ENCODE measurements at regions not wholly inside any gene's neighbourhood (a gene's known extent, or its start where the extent isn't known, plus 50 kb on each side); places are given as distances from the start of the nearest gene placed in this dataset.

DNA sequence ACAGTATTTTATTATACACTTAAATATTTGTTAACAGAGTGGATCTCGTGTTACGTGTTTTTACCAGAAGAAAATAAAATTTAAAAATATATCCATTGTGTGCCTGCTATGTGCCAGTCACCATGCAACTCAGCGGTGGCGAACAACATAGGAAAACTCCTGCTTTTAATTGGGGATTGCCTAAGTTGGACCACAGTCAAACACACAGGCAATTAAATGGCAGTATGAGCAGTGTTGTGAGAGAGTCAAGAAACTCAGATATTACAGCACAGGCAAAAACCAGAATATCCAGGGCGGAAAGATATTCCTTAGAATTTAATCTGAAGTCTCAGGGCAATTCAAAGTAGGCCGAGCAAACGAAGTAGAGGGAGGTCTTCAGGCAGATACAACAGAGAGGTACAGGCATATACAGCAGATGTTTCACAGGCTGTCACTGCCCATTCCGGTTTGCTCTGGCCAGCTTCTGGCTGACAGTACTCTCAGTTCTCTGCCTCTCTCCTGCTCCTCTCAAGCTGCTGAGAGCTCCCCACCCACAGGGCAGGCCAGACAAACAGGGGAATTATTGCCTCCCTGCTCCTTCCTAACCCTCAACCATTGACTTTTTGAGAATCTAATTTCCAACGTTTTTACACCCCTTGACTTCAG is 540.2 kb upstream of the TMEM132C start:
- no peaks in the 10 kb centered on the region for H3K36me3 Mint-ChIP-seq (ENCODE audit: insufficient read depth)
- no peak for DNase-seq (ENCODE audit: low spot score, unreplicated experiment)
- TF ChIP-seq, protein P1, sequence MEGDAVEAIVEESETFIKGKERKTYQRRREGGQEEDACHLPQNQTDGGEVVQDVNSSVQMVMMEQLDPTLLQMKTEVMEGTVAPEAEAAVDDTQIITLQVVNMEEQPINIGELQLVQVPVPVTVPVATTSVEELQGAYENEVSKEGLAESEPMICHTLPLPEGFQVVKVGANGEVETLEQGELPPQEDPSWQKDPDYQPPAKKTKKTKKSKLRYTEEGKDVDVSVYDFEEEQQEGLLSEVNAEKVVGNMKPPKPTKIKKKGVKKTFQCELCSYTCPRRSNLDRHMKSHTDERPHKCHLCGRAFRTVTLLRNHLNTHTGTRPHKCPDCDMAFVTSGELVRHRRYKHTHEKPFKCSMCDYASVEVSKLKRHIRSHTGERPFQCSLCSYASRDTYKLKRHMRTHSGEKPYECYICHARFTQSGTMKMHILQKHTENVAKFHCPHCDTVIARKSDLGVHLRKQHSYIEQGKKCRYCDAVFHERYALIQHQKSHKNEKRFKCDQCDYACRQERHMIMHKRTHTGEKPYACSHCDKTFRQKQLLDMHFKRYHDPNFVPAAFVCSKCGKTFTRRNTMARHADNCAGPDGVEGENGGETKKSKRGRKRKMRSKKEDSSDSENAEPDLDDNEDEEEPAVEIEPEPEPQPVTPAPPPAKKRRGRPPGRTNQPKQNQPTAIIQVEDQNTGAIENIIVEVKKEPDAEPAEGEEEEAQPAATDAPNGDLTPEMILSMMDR (IDR thresholded peaks at IDR 0.05; ENCODE audit: unreplicated experiment), result no peak
- H3K4me1 Mint-ChIP-seq (ENCODE audit: low read depth), result peaks cover 19% of the 10 kb centered on the region
- H3K4me3 Mint-ChIP-seq (ENCODE audit: low read depth), result no peak overlapping the region
- peaks cover 3% of the 10 kb centered on the region for H3K9me3 Mint-ChIP-seq (ENCODE audit: low read depth)
- no peaks in the 10 kb centered on the region for H3K27me3 Mint-ChIP-seq
- H3K27ac Mint-ChIP-seq, result peak overlapping the region; percentile 17

DNA sequence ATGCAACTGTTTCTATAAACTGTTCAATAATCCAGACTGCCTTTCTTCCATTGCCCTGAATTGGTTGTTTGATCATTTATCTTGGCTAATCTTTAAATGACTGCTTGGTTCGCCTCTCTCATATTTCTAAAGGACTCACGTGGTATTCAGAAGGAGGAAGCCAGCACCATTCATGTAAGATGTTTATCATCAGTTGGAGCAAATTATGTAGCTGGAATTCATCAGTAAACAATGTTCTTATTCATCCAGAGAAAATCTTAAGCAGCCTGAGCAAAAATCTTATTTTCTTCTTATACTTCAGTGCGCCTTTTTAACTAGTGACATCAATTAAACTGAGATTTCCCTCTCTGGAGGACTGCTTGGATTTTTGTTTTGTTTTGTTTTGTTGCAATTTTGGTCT is 538.7 kb upstream of the TMEM132C start:
- Mint-ChIP-seq H3K4me1 (ENCODE audit: low read depth) (peaks cover 12% of the 10 kb centered on the region), H3K4me3 (ENCODE audit: low read depth) (no peak overlapping the region), H3K27ac (no peak overlapping the region), H3K36me3 (ENCODE audit: insufficient read depth) (no peaks in the 10 kb centered on the region), H3K9me3 (ENCODE audit: low read depth) (peaks cover 4% of the 10 kb centered on the region), H3K27me3 (no peaks in the 10 kb centered on the region)
- no peak for DNase-seq (ENCODE audit: low spot score, unreplicated experiment)
- TF ChIP-seq, protein P1 (IDR thresholded peaks at IDR 0.05; ENCODE audit: unreplicated experiment), result no peak

DNA sequence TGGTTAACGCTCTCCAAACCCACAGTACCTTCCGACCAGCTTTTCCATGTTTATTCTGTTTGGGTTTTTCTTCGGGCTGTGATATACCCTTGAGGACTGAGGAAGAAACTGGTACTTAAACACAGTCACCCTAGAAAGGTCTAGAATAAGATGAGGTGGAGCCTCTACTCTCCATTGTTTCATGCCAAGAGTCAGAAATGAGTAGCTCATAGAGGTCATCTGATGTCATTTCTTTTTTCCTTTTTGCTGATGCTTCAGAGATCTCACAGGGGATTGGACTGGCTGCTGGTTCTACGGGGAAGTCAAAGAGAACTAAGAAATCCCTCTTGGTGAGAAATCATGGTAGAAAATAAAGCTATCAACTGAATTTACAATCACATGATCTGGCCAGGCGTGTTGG is 538.2 kb upstream of the TMEM132C start:
- H3K27me3 Mint-ChIP-seq, result no peaks in the 10 kb centered on the region
- H3K4me3 Mint-ChIP-seq (ENCODE audit: low read depth), result no peak overlapping the region
- H3K4me1 Mint-ChIP-seq (ENCODE audit: low read depth), result peaks cover 9% of the 10 kb centered on the region
- TF ChIP-seq, protein P1 (IDR thresholded peaks at IDR 0.05; ENCODE audit: unreplicated experiment), result no peak
- H3K9me3 Mint-ChIP-seq (ENCODE audit: low read depth), result peaks cover 7% of the 10 kb centered on the region
- H3K36me3 Mint-ChIP-seq (ENCODE audit: insufficient read depth), result no peaks in the 10 kb centered on the region
- H3K27ac Mint-ChIP-seq, result no peak overlapping the region
- no peak for DNase-seq (ENCODE audit: low spot score, unreplicated experiment)

DNA sequence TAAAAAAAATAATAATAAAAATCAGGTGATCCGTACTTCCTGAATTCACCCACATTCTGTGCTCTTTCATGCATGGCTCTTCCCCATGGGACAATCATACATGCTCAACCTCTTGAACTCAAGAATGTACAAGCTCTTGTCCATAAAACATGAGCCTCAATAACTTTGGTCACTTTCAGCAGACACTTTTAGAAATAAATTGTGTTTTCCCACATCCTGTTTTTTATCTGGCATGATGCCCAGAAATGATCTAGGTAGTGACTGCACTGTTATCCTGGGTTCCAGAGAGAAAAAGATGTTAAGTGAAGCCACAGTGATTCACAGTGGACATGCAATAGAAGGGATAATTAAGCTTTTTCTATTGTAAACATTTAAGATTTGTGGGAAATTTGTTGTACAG is 537.6 kb upstream of the TMEM132C start:
- H3K27ac Mint-ChIP-seq, result no peak overlapping the region
- H3K36me3 Mint-ChIP-seq (ENCODE audit: insufficient read depth), result no peaks in the 10 kb centered on the region
- peaks cover 5% of the 10 kb centered on the region for H3K4me1 Mint-ChIP-seq (ENCODE audit: low read depth)
- peaks cover 7% of the 10 kb centered on the region for H3K9me3 Mint-ChIP-seq (ENCODE audit: low read depth)
- DNase-seq (ENCODE audit: low spot score, unreplicated experiment), result no peak
- no peak overlapping the region for H3K4me3 Mint-ChIP-seq (ENCODE audit: low read depth)
- TF ChIP-seq, protein P1 (IDR thresholded peaks at IDR 0.05; ENCODE audit: unreplicated experiment), result no peak
- H3K27me3 Mint-ChIP-seq, result no peaks in the 10 kb centered on the region

DNA sequence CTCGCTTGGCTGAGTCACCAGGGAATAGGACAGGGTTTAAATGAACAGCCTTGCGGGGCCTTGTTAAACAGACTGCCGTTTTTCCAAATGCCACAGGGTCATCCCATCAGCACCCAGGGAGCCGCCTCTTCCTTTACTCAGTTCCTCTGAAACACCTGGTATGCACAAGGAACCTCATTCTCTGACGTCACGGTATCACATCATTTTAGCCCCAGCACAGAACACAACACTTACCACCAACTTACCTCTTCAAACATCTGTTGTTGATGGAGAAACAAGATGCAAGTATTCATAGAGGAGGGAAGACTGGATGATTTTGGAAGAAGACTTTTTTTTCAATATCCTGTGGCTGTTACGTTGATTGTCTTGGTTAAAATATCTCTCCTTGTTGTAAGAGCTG is 535.3 kb upstream of the TMEM132C start:
- Mint-ChIP-seq H3K9me3 (ENCODE audit: low read depth) (peaks cover 7% of the 10 kb centered on the region), H3K4me3 (ENCODE audit: low read depth) (no peak overlapping the region), H3K27ac (no peak overlapping the region), H3K36me3 (ENCODE audit: insufficient read depth) (no peaks in the 10 kb centered on the region), H3K4me1 (ENCODE audit: low read depth) (peaks cover 5% of the 10 kb centered on the region), H3K27me3 (no peaks in the 10 kb centered on the region)
- TF ChIP-seq, protein P1 (IDR thresholded peaks at IDR 0.05; ENCODE audit: unreplicated experiment), result no peak
- no peak for DNase-seq (ENCODE audit: low spot score, unreplicated experiment)

Data from progenitor cell of endocrine pancreas (in vitro differentiated cells).